GM23338 (cell line): ENCODE measurements at regions not wholly inside any gene's neighbourhood (a gene's known extent, or its start where the extent isn't known, plus 50 kb on each side); places are given as distances from the start of the nearest gene placed in this dataset.

Experiments
- ATAC-seq: fragments of 200-7000 bp; cut with Tn5 transposase; 3 replicates; pipeline ENCODE4 v1.9.1; 2020
- DNase-seq: peaks from one replicate; pipeline ENCODE4 v3.0.0-alpha.2; 2015; ENCODE audit warnings: low spot score
- H2AFZ ChIP-seq: fragments of 200-600 bp; sonication (generic); 2 replicates; pipeline ENCODE4 v1.8.0; 2016; ENCODE audit warnings: antibody characterized with exemption, mild to moderate bottlenecking, moderate library complexity
- H3F3A ChIP-seq: fragments of 200-600 bp; sonication (generic); replicated peaks from 2 replicates; pipeline ENCODE4 v1.8.0; 2017; ENCODE audit warnings: antibody characterized with exemption, mixed run types, low read depth
- H3K27ac ChIP-seq: fragments of 200-600 bp; sonication (generic); 2 replicates; pipeline ENCODE4 v1.6.1; 2016; ENCODE audit warnings: low read depth
- H3K27me3 ChIP-seq: fragments of 200-600 bp; sonication (generic); 2 replicates; pipeline ENCODE4 v1.8.0; 2016; ENCODE audit warnings: mild to moderate bottlenecking, mixed run types, moderate library complexity; ENCODE audit not compliant: insufficient read depth
- H3K36me3 ChIP-seq: fragments of 200-600 bp; sonication (generic); 2 replicates; pipeline ENCODE4 v1.8.0; 2016; ENCODE audit warnings: mild to moderate bottlenecking; ENCODE audit not compliant: insufficient read depth
- H3K4me1 ChIP-seq: fragments of 200-600 bp; sonication (generic); 2 replicates; pipeline ENCODE4 v1.8.0; 2016; ENCODE audit warnings: mild to moderate bottlenecking, moderate library complexity; ENCODE audit not compliant: insufficient read depth
- H3K4me2 ChIP-seq: fragments of 200-600 bp; sonication (generic); 2 replicates; pipeline ENCODE4 v1.7.1; 2017; ENCODE audit warnings: mixed run types
- H3K4me3 ChIP-seq: fragments of 200-600 bp; sonication (generic); 2 replicates; pipeline ENCODE4 v1.6.1; 2016; ENCODE audit warnings: mixed run types
- H3K79me2 ChIP-seq: fragments of 200-600 bp; sonication (generic); replicated peaks from 2 replicates; pipeline ENCODE4 v1.8.0; 2017; ENCODE audit warnings: mild to moderate bottlenecking; ENCODE audit not compliant: insufficient read depth
- H3K9me2 ChIP-seq: fragments of 200-600 bp; sonication (generic); 2 replicates; pipeline ENCODE4 v1.8.0; 2017; ENCODE audit not compliant: insufficient read depth
- H4K20me1 ChIP-seq: fragments of 200-600 bp; sonication (generic); replicated peaks from 2 replicates; pipeline ENCODE4 v1.8.0; 2017; ENCODE audit warnings: mild to moderate bottlenecking; ENCODE audit not compliant: insufficient read depth
- H3K27ac Mint-ChIP-seq: 2 replicates; pipeline ENCODE4 v1.8.0; 2020; ENCODE audit warnings: inconsistent platforms, mild to moderate bottlenecking, moderate library complexity, mixed read lengths
- H3K27me3 Mint-ChIP-seq: 3 replicates; pipeline ENCODE4 v1.8.0; 2022; ENCODE audit warnings: low read depth, mild to moderate bottlenecking, moderate library complexity, mixed read lengths, inconsistent platforms; ENCODE audit not compliant: insufficient read depth, poor library complexity
- H3K36me3 Mint-ChIP-seq: 3 replicates; pipeline ENCODE4 v1.8.0; 2021; ENCODE audit warnings: low read depth, mild to moderate bottlenecking, inconsistent platforms, moderate library complexity, mixed read lengths
- H3K4me1 Mint-ChIP-seq: 3 replicates; pipeline ENCODE4 v1.8.0; 2020; ENCODE audit warnings: mild to moderate bottlenecking, inconsistent platforms, mixed read lengths
- H3K4me3 Mint-ChIP-seq: 3 replicates; pipeline ENCODE4 v1.8.0; 2021; ENCODE audit warnings: moderate library complexity, mild to moderate bottlenecking, inconsistent platforms, mixed read lengths
- H3K9me3 Mint-ChIP-seq: 3 replicates; pipeline ENCODE4 v1.8.0; 2020; ENCODE audit warnings: moderate library complexity, mild to moderate bottlenecking, inconsistent platforms, mixed read lengths
- CREB1 ChIP-seq: fragments of 250-450 bp; sonication (Bioruptor Pico); IDR thresholded peaks from 2 replicates; pipeline ENCODE4 v1.5.0; 2020; ENCODE audit warnings: low read depth, mild to moderate bottlenecking, moderate library complexity
- EZH2 ChIP-seq: fragments of 200-600 bp; sonication (generic); IDR thresholded peaks from one replicate; pipeline ENCODE4 v1.8.0; 2017; ENCODE audit warnings: antibody characterized with exemption, mild to moderate bottlenecking, low read depth; ENCODE audit not compliant: unreplicated experiment
- EZH2phosphoT487 ChIP-seq: fragments of 200-600 bp; sonication (generic); IDR thresholded peaks from one replicate; pipeline ENCODE4 v1.8.1; 2018; ENCODE audit warnings: antibody characterized with exemption; ENCODE audit not compliant: unreplicated experiment
- JUNB ChIP-seq: IDR thresholded peaks from one replicate; pipeline ENCODE4 v1.6.1; 2016; ENCODE audit warnings: antibody characterized with exemption; ENCODE audit not compliant: unreplicated experiment
- POLR2AphosphoS5 ChIP-seq: IDR thresholded peaks from 2 replicates; pipeline ENCODE4 v1.6.1; 2016; ENCODE audit warnings: antibody characterized with exemption, low read depth
- STAT1 ChIP-seq: IDR thresholded peaks from one replicate; pipeline ENCODE4 v1.6.1; 2016; ENCODE audit warnings: antibody characterized with exemption; ENCODE audit not compliant: unreplicated experiment
- ZNF114 ChIP-seq: fragments of 250-450 bp; sonication (Bioruptor Pico); IDR thresholded peaks from 2 replicates; pipeline ENCODE4 v1.5.0; 2020; ENCODE audit warnings: mild to moderate bottlenecking, moderate library complexity
- ZNF331 ChIP-seq: fragments of 250-450 bp; sonication (Bioruptor Pico); IDR thresholded peaks from 2 replicates; pipeline ENCODE4 v1.5.0; 2020; ENCODE audit warnings: low read depth, mild to moderate bottlenecking, moderate library complexity
- TF ChIP-seq, protein P1 (sequence below): IDR thresholded peaks from 2 replicates; pipeline ENCODE4 v1.6.1; 2016; ENCODE audit warnings: antibody characterized with exemption
- TF ChIP-seq, protein P2 (sequence below): IDR thresholded peaks from one replicate; pipeline ENCODE4 v1.6.1; 2018; ENCODE audit warnings: antibody characterized with exemption; ENCODE audit not compliant: unreplicated experiment
- TF ChIP-seq, protein P3 (sequence below), 2 experiments: fragments of 200-600 bp in 1 of 2; sonication (generic) in 1 of 2; conservative IDR thresholded peaks; 2 replicates each; pipeline versions ENCODE4 v1.5.1 to v1.6.1; 2016 to 2017; ENCODE audit warnings: antibody characterized with exemption in 2 of 2, low read depth in 2 of 2, mild to moderate bottlenecking in 2 of 2, moderate library complexity in 1 of 2

DNA sequence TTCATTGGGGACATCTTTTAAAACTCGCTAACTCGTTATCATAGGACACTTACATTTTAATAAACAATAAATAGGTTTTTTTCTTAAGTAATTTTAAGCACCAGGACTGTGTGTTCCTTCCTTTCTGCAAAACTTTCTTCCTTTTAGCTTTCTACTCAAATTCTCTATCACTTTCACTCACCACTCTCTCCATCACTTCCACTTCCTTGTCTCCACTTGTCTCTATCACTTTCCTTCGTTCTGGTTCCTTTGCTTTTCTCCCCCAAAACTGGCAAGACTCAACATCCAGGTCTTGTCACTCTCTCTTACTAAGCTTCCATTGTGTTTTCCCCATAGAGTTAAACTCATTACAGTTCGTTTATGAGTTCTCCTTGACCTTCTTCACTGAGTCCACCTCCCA, 99.0 kb downstream of the ZPLD1 start:
- no peak for ATAC-seq
- H3K36me3 Mint-ChIP-seq = no peaks in the 10 kb centered on the region
- H3K4me3 Mint-ChIP-seq = no peak overlapping the region
- Histone ChIP-seq H3K4me3 (no peak overlapping the region), H3K9me2 (no peaks in the 10 kb centered on the region), H3K79me2 (no peaks in the 10 kb centered on the region), H4K20me1 (no peaks in the 10 kb centered on the region), H3K36me3 (no peaks in the 10 kb centered on the region), H3K4me2 (no peak overlapping the region), H3K4me1 (no peaks in the 10 kb centered on the region), H2AFZ (no peak overlapping the region), H3K27ac (no peak overlapping the region), H3F3A (no peaks in the 10 kb centered on the region), H3K27me3 (no peaks in the 10 kb centered on the region)
- TF ChIP-seq, protein P1, sequence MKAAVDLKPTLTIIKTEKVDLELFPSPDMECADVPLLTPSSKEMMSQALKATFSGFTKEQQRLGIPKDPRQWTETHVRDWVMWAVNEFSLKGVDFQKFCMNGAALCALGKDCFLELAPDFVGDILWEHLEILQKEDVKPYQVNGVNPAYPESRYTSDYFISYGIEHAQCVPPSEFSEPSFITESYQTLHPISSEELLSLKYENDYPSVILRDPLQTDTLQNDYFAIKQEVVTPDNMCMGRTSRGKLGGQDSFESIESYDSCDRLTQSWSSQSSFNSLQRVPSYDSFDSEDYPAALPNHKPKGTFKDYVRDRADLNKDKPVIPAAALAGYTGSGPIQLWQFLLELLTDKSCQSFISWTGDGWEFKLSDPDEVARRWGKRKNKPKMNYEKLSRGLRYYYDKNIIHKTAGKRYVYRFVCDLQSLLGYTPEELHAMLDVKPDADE = no peak
- TF ChIP-seq, protein P2, sequence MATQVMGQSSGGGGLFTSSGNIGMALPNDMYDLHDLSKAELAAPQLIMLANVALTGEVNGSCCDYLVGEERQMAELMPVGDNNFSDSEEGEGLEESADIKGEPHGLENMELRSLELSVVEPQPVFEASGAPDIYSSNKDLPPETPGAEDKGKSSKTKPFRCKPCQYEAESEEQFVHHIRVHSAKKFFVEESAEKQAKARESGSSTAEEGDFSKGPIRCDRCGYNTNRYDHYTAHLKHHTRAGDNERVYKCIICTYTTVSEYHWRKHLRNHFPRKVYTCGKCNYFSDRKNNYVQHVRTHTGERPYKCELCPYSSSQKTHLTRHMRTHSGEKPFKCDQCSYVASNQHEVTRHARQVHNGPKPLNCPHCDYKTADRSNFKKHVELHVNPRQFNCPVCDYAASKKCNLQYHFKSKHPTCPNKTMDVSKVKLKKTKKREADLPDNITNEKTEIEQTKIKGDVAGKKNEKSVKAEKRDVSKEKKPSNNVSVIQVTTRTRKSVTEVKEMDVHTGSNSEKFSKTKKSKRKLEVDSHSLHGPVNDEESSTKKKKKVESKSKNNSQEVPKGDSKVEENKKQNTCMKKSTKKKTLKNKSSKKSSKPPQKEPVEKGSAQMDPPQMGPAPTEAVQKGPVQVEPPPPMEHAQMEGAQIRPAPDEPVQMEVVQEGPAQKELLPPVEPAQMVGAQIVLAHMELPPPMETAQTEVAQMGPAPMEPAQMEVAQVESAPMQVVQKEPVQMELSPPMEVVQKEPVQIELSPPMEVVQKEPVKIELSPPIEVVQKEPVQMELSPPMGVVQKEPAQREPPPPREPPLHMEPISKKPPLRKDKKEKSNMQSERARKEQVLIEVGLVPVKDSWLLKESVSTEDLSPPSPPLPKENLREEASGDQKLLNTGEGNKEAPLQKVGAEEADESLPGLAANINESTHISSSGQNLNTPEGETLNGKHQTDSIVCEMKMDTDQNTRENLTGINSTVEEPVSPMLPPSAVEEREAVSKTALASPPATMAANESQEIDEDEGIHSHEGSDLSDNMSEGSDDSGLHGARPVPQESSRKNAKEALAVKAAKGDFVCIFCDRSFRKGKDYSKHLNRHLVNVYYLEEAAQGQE = no peak
- no peak for TF ChIP-seq JUNB
- no peak for TF ChIP-seq CREB1 (CRISPR knock-in tag)
- TF ChIP-seq ZNF114 (CRISPR knock-in tag) = no peak
- no peak for TF ChIP-seq POLR2AphosphoS5
- no peak for TF ChIP-seq EZH2phosphoT487
- no peak for TF ChIP-seq EZH2
- no peak for TF ChIP-seq ZNF331
- H3K27ac Mint-ChIP-seq = no peak overlapping the region
- H3K9me3 Mint-ChIP-seq = no peaks in the 10 kb centered on the region
- H3K27me3 Mint-ChIP-seq = no peaks in the 10 kb centered on the region
- DNase-seq = no peak
- H3K4me1 Mint-ChIP-seq = peaks cover 2% of the 10 kb centered on the region; the same call in 1 of the 3 replicates

DNA sequence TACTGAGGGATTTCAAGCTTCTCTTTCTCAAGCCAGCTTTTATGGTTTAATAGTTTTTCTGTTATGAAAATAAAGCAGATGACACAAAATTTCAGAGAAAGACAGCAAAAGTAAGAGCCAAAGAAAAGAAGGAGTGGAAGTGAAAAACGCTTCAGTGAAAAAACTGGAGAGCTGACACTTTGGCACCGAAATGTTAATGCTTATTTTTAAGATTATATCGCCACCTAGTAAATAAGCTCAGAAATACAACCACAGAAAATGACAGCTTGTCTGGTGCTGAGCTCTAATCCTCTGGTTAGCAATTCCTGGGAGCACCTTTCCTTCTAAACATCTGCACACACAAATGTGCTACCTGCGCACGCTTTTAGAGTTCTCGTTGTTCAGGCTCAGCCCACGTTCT, 101.6 kb downstream of the ZPLD1 start:
- TF ChIP-seq, protein P3, sequence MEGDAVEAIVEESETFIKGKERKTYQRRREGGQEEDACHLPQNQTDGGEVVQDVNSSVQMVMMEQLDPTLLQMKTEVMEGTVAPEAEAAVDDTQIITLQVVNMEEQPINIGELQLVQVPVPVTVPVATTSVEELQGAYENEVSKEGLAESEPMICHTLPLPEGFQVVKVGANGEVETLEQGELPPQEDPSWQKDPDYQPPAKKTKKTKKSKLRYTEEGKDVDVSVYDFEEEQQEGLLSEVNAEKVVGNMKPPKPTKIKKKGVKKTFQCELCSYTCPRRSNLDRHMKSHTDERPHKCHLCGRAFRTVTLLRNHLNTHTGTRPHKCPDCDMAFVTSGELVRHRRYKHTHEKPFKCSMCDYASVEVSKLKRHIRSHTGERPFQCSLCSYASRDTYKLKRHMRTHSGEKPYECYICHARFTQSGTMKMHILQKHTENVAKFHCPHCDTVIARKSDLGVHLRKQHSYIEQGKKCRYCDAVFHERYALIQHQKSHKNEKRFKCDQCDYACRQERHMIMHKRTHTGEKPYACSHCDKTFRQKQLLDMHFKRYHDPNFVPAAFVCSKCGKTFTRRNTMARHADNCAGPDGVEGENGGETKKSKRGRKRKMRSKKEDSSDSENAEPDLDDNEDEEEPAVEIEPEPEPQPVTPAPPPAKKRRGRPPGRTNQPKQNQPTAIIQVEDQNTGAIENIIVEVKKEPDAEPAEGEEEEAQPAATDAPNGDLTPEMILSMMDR (conservative IDR thresholded peaks at IDR 0.05; ENCODE audit: low read depth in 2 of 2) = peak; percentile 51 to 59
- TF ChIP-seq STAT1 = no peak
- no peak overlapping the region for H3K4me3 ChIP-seq
- H3K4me2 ChIP-seq = no peak overlapping the region
- Mint-ChIP-seq H3K36me3 (no peaks in the 10 kb centered on the region), H3K27me3 (no peaks in the 10 kb centered on the region), H3K27ac (no peak overlapping the region), H3K9me3 (no peaks in the 10 kb centered on the region), H3K4me3 (no peak overlapping the region), H3K4me1 (no peaks in the 10 kb centered on the region)
- no peaks in the 10 kb centered on the region for H3K9me2 ChIP-seq
- no peaks in the 10 kb centered on the region for H3K4me1 ChIP-seq
- no peaks in the 10 kb centered on the region for H3F3A ChIP-seq
- ATAC-seq (peak; percentile 26; the same call in 1 of the 3 replicates), DNase-seq (peak; percentile 64)
- no peak overlapping the region for H3K27ac ChIP-seq
- no peaks in the 10 kb centered on the region for H3K27me3 ChIP-seq
- H3K79me2 ChIP-seq = no peaks in the 10 kb centered on the region
- H4K20me1 ChIP-seq = no peaks in the 10 kb centered on the region
- H2AFZ ChIP-seq = no peak overlapping the region
- H3K36me3 ChIP-seq = no peaks in the 10 kb centered on the region
